ENCODE measurements at regions not wholly inside any gene's neighbourhood (a gene's known extent, or its start where the extent isn't known, plus 50 kb on each side); places are given as distances from the start of the nearest gene placed in this dataset.

- TF ChIP-seq CTCF (IDR thresholded peaks at IDR 0.05; ENCODE audit: low read depth, low read length, missing input control), result no peak
- no peak for TF ChIP-seq EGR1 (IDR thresholded peaks at IDR 0.05; ENCODE audit: low read depth in 2 of 2)
Observed at GRCh38 chr7:68384581-68384980, 1213.7 kb upstream of the AUTS2 start.
